Activated T-helper 17 cell treated with anti-CD3 and anti-CD28 coated beads, Interleukin-2, amount 50 U/mL, for 72 hours (primary cell): ENCODE measurements at regions not wholly inside any gene's neighbourhood (a gene's known extent, or its start where the extent isn't known, plus 50 kb on each side); places are given as distances from the start of the nearest gene placed in this dataset.
A peak's percentile ranks its signal among the peaks of the same experiment; 100 is the strongest.

Experiments used
- ATAC-seq: fragments of 150-1000 bp; cut with Tn5 transposase; replicated peaks from 2 replicates; pipeline ENCODE4 v1.10.0; 2021; ENCODE audit warnings: mild to moderate bottlenecking, moderate library complexity
- H3K27ac Mint-ChIP-seq: one replicate; pipeline ENCODE4 v1.8.0; 2022; ENCODE audit warnings: mixed read lengths
- H3K27me3 Mint-ChIP-seq: one replicate; pipeline ENCODE4 v1.8.0; 2022; ENCODE audit warnings: mixed read lengths
- H3K36me3 Mint-ChIP-seq: one replicate; pipeline ENCODE4 v1.8.0; 2022; ENCODE audit warnings: low read depth, mild to moderate bottlenecking, mixed read lengths
- H3K4me1 Mint-ChIP-seq: one replicate; pipeline ENCODE4 v1.8.0; 2022; ENCODE audit warnings: mixed read lengths
- H3K4me3 Mint-ChIP-seq: one replicate; pipeline ENCODE4 v1.8.0; 2022; ENCODE audit warnings: mild to moderate bottlenecking, mixed read lengths
- H3K9me3 Mint-ChIP-seq: one replicate; pipeline ENCODE4 v1.8.0; 2022; ENCODE audit warnings: mixed read lengths

- ATAC-seq = no peak
- Mint-ChIP-seq H3K27me3 (peaks cover 3% of the 10 kb centered on the region), H3K27ac (no peak overlapping the region), H3K36me3 (no peaks in the 10 kb centered on the region), H3K4me3 (no peak overlapping the region), H3K9me3 (peaks cover 3% of the 10 kb centered on the region), H3K4me1 (no peaks in the 10 kb centered on the region)
These were observed 88.4 kb downstream of the CTTN start for GRCh38 chr11:70486731-70487130.

GRCh38 chr11:70487160-70487559 is 88.8 kb downstream of the CTTN start:
- Mint-ChIP-seq H3K27ac (no peak overlapping the region), H3K36me3 (no peaks in the 10 kb centered on the region), H3K4me3 (no peak overlapping the region), H3K9me3 (peaks cover 3% of the 10 kb centered on the region), H3K27me3 (peaks cover 3% of the 10 kb centered on the region), H3K4me1 (no peaks in the 10 kb centered on the region)
- ATAC-seq = no peak

DNA sequence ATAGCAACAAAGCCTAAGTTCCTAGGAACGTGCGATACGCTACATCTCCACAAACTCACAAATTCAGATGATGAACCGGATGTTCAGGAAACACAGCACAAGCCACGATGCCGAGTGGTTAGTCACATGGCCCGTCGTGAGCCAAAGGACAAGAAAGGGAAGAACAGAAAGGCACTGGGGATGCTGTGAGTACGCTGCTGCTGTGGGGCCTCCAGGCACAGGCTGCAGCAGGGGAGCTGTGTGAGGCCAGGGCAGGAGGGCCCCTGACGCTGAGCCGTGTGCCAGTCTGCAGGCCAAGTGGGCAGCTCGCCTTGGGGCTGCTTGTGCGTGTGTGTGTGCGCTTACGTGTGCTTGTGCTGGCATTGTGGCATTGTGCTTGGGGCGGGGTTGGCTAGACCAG is 89.4 kb downstream of the CTTN start:
- H3K27ac Mint-ChIP-seq = no peak overlapping the region
- H3K9me3 Mint-ChIP-seq = peaks cover 3% of the 10 kb centered on the region
- no peaks in the 10 kb centered on the region for H3K4me1 Mint-ChIP-seq

GRCh38 chr11:70488171-70488703 is 89.9 kb downstream of the CTTN start:
- ATAC-seq = no peak
- Mint-ChIP-seq H3K9me3 (peaks cover 3% of the 10 kb centered on the region), H3K4me3 (no peak overlapping the region), H3K4me1 (no peaks in the 10 kb centered on the region), H3K27ac (no peak overlapping the region), H3K36me3 (no peaks in the 10 kb centered on the region), H3K27me3 (peaks cover 3% of the 10 kb centered on the region)

More for the DNA sequence above, 89.4 kb downstream of the CTTN start:
- no peak for ATAC-seq
- peaks cover 3% of the 10 kb centered on the region for H3K27me3 Mint-ChIP-seq
- no peak overlapping the region for H3K4me3 Mint-ChIP-seq
- no peaks in the 10 kb centered on the region for H3K36me3 Mint-ChIP-seq

DNA sequence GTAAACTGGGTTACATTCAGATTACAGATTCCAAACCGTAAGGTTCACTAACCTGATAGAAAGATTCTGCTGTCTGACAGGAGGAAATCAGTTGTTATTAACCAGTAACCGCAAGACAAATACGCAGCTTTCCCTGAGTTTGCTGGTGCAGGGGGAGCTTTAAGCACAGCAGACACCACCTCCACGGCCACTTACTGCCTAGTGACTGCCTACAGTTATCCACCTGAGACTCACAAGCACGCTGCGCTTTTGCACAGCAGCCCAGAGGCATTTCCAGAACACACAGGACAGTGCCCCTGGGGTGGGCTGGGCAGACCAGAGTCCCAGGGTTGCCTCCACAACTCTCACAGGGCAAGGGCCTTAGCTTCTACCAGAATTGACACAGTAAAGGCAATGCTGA is 90.9 kb downstream of the CTTN start:
- no peaks in the 10 kb centered on the region for H3K36me3 Mint-ChIP-seq
- H3K4me1 Mint-ChIP-seq = no peaks in the 10 kb centered on the region
- ATAC-seq = no peak
- no peak overlapping the region for H3K4me3 Mint-ChIP-seq
- H3K9me3 Mint-ChIP-seq = peaks cover 3% of the 10 kb centered on the region
- peaks cover 3% of the 10 kb centered on the region for H3K27me3 Mint-ChIP-seq
- H3K27ac Mint-ChIP-seq = no peak overlapping the region

DNA sequence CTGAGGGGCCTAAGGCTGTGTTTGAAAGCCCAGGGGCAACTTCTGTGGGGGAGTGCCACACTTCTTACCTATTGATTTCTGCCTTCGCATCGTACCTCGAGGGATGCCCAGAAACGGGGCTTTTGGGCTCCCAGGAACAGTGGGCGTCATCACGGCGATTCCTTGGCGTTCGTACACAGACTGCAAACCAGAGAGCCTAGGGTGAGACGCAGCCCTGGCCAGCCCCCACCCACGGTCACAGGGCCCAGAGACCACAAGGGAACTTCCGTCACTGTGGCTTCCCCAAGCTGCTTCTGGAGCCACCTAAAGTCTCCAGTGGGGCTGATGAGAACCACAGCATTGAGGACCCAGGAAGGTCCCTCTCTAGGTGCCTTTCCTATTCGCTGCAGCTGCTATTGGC is 91.9 kb downstream of the CTTN start:
- Mint-ChIP-seq H3K27ac (no peak overlapping the region), H3K9me3 (peaks cover 3% of the 10 kb centered on the region), H3K27me3 (peaks cover 3% of the 10 kb centered on the region), H3K4me3 (no peak overlapping the region), H3K4me1 (no peaks in the 10 kb centered on the region), H3K36me3 (no peaks in the 10 kb centered on the region)
- peak; percentile 57 for ATAC-seq

DNA sequence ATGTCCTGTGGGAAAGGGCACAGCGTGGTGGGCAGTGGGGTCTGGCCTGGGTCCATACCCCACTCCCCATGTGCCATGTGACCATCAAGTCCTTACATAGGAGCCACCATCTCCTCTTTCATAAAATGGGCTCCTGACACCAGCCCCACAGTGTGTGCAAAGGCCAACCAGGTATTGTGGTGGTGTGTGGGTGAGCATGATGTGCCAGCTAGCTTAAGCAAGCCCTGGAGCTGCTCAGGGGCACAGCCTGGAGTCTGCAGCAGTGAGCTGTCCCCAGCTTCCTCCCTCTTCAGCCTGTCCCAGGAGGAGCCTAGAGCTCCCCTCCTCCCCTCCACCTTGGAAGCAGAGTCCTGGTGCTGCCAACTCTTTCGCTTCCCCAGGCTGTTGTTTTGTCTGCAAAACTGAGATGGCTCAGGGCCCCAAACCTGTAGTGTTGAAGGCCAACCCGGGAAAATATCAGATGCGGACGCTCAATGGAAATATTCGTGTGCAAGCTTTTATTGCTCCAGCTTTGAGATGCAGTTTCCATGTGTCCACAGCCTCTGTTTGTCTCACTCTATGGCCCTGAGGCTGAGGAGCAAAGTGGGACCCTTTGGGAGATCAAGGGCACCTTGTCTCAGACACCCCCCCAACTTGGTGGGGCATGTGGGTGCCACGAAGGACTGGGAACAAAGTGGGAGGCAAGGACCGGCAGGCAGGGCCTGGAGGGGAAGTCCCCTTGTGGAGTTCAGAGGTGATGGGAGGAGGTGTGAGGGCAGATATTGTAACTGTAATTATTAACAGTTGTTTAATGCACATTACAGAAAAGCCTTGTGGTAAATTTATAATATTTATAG is 92.6 kb downstream of the CTTN start:
- ATAC-seq = no peak
- Mint-ChIP-seq H3K36me3 (no peaks in the 10 kb centered on the region), H3K4me3 (no peak overlapping the region), H3K4me1 (no peaks in the 10 kb centered on the region), H3K27ac (no peak overlapping the region), H3K9me3 (peaks cover 3% of the 10 kb centered on the region), H3K27me3 (peaks cover 3% of the 10 kb centered on the region)

GRCh38 chr11:70491696-70492472 is 93.6 kb downstream of the CTTN start:
- Mint-ChIP-seq H3K4me1 (no peaks in the 10 kb centered on the region), H3K27ac (no peak overlapping the region), H3K36me3 (no peaks in the 10 kb centered on the region), H3K9me3 (peaks cover 3% of the 10 kb centered on the region), H3K27me3 (peaks cover 3% of the 10 kb centered on the region), H3K4me3 (no peak overlapping the region)
- no peak for ATAC-seq

DNA sequence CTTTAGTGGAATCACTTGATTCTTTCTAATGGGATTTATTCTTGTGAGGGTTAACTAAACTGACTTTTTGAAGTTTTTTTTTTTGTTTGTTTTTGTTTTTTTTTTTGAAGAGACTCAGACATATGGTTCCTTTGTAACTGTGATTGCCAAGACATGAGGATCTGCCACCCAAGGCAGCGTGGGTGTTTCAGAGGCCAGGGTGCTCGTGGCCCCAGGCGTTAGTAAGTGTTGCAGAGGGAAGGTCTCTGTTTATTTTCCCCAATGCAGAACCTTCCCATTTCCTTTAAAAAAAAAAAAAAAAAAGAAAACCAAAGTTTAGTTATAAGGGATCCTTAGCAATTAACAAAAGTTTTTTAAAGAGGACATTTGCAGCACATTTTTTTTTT is 94.8 kb downstream of the CTTN start:
- Mint-ChIP-seq H3K4me3 (no peak overlapping the region), H3K36me3 (no peaks in the 10 kb centered on the region), H3K27ac (no peak overlapping the region)

GRCh38 chr11:70493891-70494290 is 95.6 kb downstream of the CTTN start:
- Mint-ChIP-seq H3K9me3 (peaks cover 3% of the 10 kb centered on the region), H3K36me3 (no peaks in the 10 kb centered on the region), H3K27me3 (no peaks in the 10 kb centered on the region), H3K27ac (no peak overlapping the region), H3K4me1 (no peaks in the 10 kb centered on the region), H3K4me3 (no peak overlapping the region)
- no peak for ATAC-seq

More for the DNA sequence above, 94.8 kb downstream of the CTTN start:
- Mint-ChIP-seq H3K4me1 (no peaks in the 10 kb centered on the region), H3K27me3 (no peaks in the 10 kb centered on the region), H3K9me3 (peaks cover 3% of the 10 kb centered on the region)
- ATAC-seq = no peak

DNA sequence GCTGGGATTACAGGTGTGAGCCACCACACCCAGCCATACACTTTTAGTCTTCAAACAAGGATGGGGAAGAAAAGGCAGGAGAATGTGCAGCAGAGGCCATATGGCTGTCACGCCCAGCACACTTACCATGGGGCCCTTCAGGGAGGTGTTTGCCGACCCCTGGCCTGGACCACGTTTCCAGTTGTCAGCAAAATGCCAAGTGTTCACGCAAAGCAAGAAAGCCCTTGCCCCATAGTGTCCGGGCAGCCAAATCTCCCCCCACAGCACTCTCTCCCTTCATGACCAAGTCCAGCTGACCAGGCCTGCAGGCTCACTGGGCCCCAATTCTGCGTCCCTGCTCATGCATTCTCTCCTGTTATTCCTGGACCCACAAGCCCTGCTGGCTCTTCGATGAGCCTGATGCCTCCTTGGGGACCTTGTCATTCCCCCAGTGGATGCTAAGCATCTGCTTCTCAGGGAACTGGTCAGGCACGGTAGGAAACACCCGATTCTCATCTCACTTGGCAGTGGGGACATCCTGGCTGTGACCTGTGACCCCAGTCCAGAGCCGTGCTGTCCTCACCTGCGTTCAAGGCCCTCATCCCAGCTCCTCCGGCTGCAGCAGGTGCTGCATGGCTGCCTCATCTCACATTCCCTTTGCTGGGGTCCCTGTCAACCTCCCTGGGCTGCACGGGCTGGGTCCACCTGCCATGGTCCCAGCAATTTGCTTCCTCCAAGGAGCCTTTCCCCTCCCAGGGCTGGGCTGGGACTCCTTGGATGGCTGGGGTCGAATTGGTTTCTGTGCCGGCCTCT is 96.4 kb downstream of the CTTN start:
- no peaks in the 10 kb centered on the region for H3K4me1 Mint-ChIP-seq
- no peak overlapping the region for H3K4me3 Mint-ChIP-seq
- ATAC-seq = no peak
- H3K27me3 Mint-ChIP-seq = no peaks in the 10 kb centered on the region
- H3K9me3 Mint-ChIP-seq = peaks cover 3% of the 10 kb centered on the region
- no peak overlapping the region for H3K27ac Mint-ChIP-seq
- no peaks in the 10 kb centered on the region for H3K36me3 Mint-ChIP-seq

GRCh38 chr11:70495351-70496310 is 97.3 kb downstream of the CTTN start:
- peaks cover 3% of the 10 kb centered on the region for H3K9me3 Mint-ChIP-seq
- H3K27ac Mint-ChIP-seq = no peak overlapping the region
- H3K27me3 Mint-ChIP-seq = no peaks in the 10 kb centered on the region
- no peaks in the 10 kb centered on the region for H3K36me3 Mint-ChIP-seq
- ATAC-seq = no peak
- H3K4me1 Mint-ChIP-seq = no peaks in the 10 kb centered on the region
- H3K4me3 Mint-ChIP-seq = no peak overlapping the region

DNA sequence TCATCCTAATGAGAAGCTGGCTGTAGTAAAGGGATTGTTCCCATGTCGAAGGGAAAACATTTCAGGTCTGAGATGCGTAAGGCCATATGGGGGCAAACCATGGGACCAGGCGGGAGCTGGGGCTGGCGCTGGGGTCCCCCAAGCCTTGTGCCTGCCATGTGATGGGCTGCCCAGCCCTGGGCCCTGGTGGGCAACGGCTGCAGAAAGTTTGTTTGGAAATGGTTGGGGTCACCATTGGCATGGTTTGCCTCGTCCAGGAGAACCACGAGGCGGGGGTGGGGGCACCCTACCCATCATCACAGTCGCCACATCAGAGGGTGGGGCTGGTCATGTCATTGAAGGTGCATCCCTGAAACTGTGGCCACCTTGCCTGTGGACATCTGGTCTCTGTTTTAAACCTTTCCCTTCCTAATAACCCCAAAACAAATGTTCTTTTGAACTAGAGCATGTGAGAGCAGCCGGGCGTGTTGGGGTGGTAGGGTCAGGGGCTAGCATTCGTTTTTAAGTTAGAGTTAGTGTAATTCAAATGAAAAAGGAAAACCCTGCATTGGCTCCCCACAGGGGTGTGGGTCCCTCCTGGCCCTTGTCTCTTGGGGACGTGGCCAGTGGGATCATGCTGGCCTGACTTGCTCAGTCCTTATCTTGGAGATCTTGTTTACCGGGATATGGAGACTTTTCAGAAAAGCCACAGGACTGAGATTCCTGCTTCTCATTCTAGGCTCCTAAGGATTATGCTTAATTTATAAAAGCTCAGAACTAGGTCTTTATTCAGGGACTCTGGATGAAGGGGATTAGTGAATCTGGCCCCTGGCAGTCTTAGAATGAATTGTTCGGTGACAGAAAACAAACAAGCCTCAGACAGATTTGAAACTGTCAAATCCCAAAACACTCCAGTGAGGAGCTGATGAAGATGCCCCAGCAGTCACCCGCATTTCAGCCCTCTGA is 98.5 kb downstream of the CTTN start:
- no peaks in the 10 kb centered on the region for H3K27me3 Mint-ChIP-seq
- H3K9me3 Mint-ChIP-seq = no peaks in the 10 kb centered on the region
- no peaks in the 10 kb centered on the region for H3K4me1 Mint-ChIP-seq
- no peak overlapping the region for H3K4me3 Mint-ChIP-seq
- ATAC-seq = no peak
- no peak overlapping the region for H3K27ac Mint-ChIP-seq
- H3K36me3 Mint-ChIP-seq = no peaks in the 10 kb centered on the region
